SK-N-SH (cell line): ENCODE measurements at regions not wholly inside any gene's neighbourhood (a gene's known extent, or its start where the extent isn't known, plus 50 kb on each side); places are given as distances from the start of the nearest gene placed in this dataset.

Experiments used
- CTCF ChIA-PET: fragments of 300-600, 350-600 bp; formaldehyde crosslinking; extraction: SDS; loops from one replicate; lab custom pipeline; 2021; lab: Yijun Ruan, JAX
- POLR2A ChIA-PET: fragments of 350-600 bp; sonication (Branson Sonifier 250); formaldehyde crosslinking; extraction: SDS; loops from one replicate; lab custom pipeline; 2020; ENCODE audit warnings: antibody characterized with exemption, inconsistent platforms; lab: Yijun Ruan, JAX
- DNase-seq: peaks from one replicate; pipeline ENCODE4 v3.0.0; 2012
- H2AFZ ChIP-seq: fragments of 200-600 bp; sonication (generic); 2 replicates; pipeline ENCODE4 v1.8.1; 2016; ENCODE audit warnings: antibody characterized with exemption, mild to moderate bottlenecking, low read depth
- H3F3A ChIP-seq: fragments of 200-600 bp; sonication (generic); replicated peaks from 2 replicates; pipeline ENCODE3; 2016; ENCODE audit warnings: antibody characterized with exemption, mild to moderate bottlenecking; ENCODE audit not compliant: insufficient read depth
- H3K27ac ChIP-seq, 2 experiments: fragments of 200-500 bp in 1 of 2; fragments of 200-600 bp in 1 of 2; sonication (Bioruptor generic) in 1 of 2; sonication (generic), shearing (Covaris generic) in 1 of 2; 2 replicates each; pipeline versions ENCODE4 v1.5.1 to v1.6.1; 2014 to 2016; ENCODE audit warnings: low read depth in 2 of 2, inconsistent platforms in 1 of 2, low read length in 1 of 2, mild to moderate bottlenecking in 1 of 2, mixed read lengths in 1 of 2
- H3K27me3 ChIP-seq: fragments of 200-600 bp; sonication (generic), shearing (Covaris generic); 2 replicates; pipeline ENCODE4 v1.6.1; 2016; ENCODE audit warnings: mixed run types; ENCODE audit not compliant: insufficient read depth
- H3K36me3 ChIP-seq, 2 experiments: fragments of 200-500 bp in 1 of 2; fragments of 200-600 bp in 1 of 2; sonication (Bioruptor generic) in 1 of 2; sonication (generic) in 1 of 2; replicated peaks in 1 of 2; 2 replicates each; pipeline versions ENCODE3 to v1.5.1; 2014 to 2016; ENCODE audit warnings: low read length in 1 of 2, mild to moderate bottlenecking in 1 of 2; ENCODE audit not compliant: insufficient read depth in 2 of 2, control insufficient read depth in 1 of 2
- H3K4me1 ChIP-seq, 2 experiments: fragments of 200-500 bp in 1 of 2; fragments of 200-600 bp in 1 of 2; sonication (Bioruptor generic) in 1 of 2; sonication (generic), shearing (Covaris generic) in 1 of 2; 2 replicates each; pipeline versions ENCODE4 v1.5.1 to v1.6.1; 2014 to 2016; ENCODE audit warnings: low read depth in 1 of 2, low read length in 1 of 2, mixed run types in 1 of 2; ENCODE audit not compliant: insufficient read depth in 2 of 2, control insufficient read depth in 1 of 2
- H3K4me2 ChIP-seq: fragments of 200-600 bp; sonication (generic), shearing (Covaris generic); 2 replicates; pipeline ENCODE4 v1.6.1; 2017; ENCODE audit warnings: mixed run types
- H3K4me3 ChIP-seq, 2 experiments: fragments of 200-500 bp in 1 of 2; fragments of 200-600 bp in 1 of 2; sonication (Bioruptor generic) in 1 of 2; sonication (generic), shearing (Covaris generic) in 1 of 2; 2 replicates each; pipeline versions ENCODE4 v1.5.1 to v1.8.1; 2014 to 2016; ENCODE audit warnings: low read depth in 2 of 2, inconsistent platforms in 1 of 2, low read length in 1 of 2, mild to moderate bottlenecking in 1 of 2, mixed read lengths in 1 of 2, moderate library complexity in 1 of 2
- H3K79me2 ChIP-seq: fragments of 200-600 bp; sonication (generic); 2 replicates; pipeline ENCODE4 v1.8.1; 2017; ENCODE audit warnings: mild to moderate bottlenecking; ENCODE audit not compliant: insufficient read depth
- H3K9ac ChIP-seq: fragments of 200-600 bp; sonication (generic); 2 replicates; pipeline ENCODE4 v1.6.1; 2017; ENCODE audit warnings: mixed run types
- H3K9me2 ChIP-seq: fragments of 200-600 bp; sonication (generic); 2 replicates; pipeline ENCODE4 v1.6.1; 2017; ENCODE audit warnings: mixed run types
- H3K9me3 ChIP-seq: fragments of 200-600 bp; sonication (generic); 2 replicates; pipeline ENCODE4 v1.6.1; 2017; ENCODE audit warnings: mixed run types, mild to moderate bottlenecking, moderate library complexity
- H4K20me1 ChIP-seq: fragments of 200-600 bp; sonication (generic); 2 replicates; pipeline ENCODE4 v1.6.1; 2017; ENCODE audit warnings: mild to moderate bottlenecking, mixed run types; ENCODE audit not compliant: insufficient read depth
- CHD2 ChIP-seq: fragments of 150-350 bp; IDR thresholded peaks from 2 replicates; pipeline ENCODE4 v1.6.1; 2018; ENCODE audit warnings: low read length; ENCODE audit not compliant: partially characterized antibody
- EP300 ChIP-seq, 2 experiments: IDR thresholded peaks; 2 replicates each; pipeline versions ENCODE4 v1.4.0 to v1.6.1; 2012; ENCODE audit warnings: borderline replicate concordance in 1 of 2, low read depth in 1 of 2, low read length in 1 of 2
- FOXM1 ChIP-seq: IDR thresholded peaks from 2 replicates; pipeline ENCODE4 v1.4.0; 2012; ENCODE audit warnings: low read depth, mild to moderate bottlenecking
- GABPA ChIP-seq: IDR thresholded peaks from 2 replicates; pipeline ENCODE4 v1.4.0; 2012; ENCODE audit warnings: low read depth, mild to moderate bottlenecking
- GATA2 ChIP-seq: sonication (generic); formaldehyde crosslinking; IDR thresholded peaks from 2 replicates; pipeline ENCODE4 v1.5.0; 2020; ENCODE audit warnings: mild to moderate bottlenecking, missing genetic modification reagents
- JUND ChIP-seq: IDR thresholded peaks from 2 replicates; pipeline ENCODE4 v1.4.0; 2012
- MEF2A ChIP-seq: IDR thresholded peaks from 2 replicates; pipeline ENCODE4 v1.4.0; 2012; ENCODE audit warnings: low read depth, borderline replicate concordance
- POLR2AphosphoS5 ChIP-seq: IDR thresholded peaks from 2 replicates; pipeline ENCODE4 v1.6.1; 2012; ENCODE audit warnings: low read depth, low read length
- TAF1 ChIP-seq: IDR thresholded peaks from 2 replicates; pipeline ENCODE4 v1.6.1; 2012; ENCODE audit warnings: low read depth, mild to moderate bottlenecking, low read length, moderate library complexity, borderline replicate concordance
- WGBS: methylation state at CpG from one replicate; pipeline ENCODE4 v1.1.6; 2017; ENCODE audit warnings: low lambda C conversion rate; 5-methylcytosine and 5-hydroxymethylcytosine counted together
- TF ChIP-seq, protein P1 (sequence below): fragments of 150-350 bp; IDR thresholded peaks from 2 replicates; pipeline ENCODE4 v1.6.1; 2017; ENCODE audit warnings: antibody characterized with exemption, low read length, low read depth, borderline replicate concordance
- TF ChIP-seq, protein P2 (sequence below): IDR thresholded peaks from 2 replicates; pipeline ENCODE4; 2012
- TF ChIP-seq, protein P3 (sequence below): fragments of 150-350 bp; IDR thresholded peaks from 2 replicates; pipeline ENCODE4 v1.6.1; 2016; ENCODE audit warnings: mild to moderate bottlenecking, low read depth, low read length
- TF ChIP-seq, protein P4 (sequence below): IDR thresholded peaks from 2 replicates; pipeline ENCODE4 v1.4.0; 2012; ENCODE audit warnings: low read depth, borderline replicate concordance

DNA sequence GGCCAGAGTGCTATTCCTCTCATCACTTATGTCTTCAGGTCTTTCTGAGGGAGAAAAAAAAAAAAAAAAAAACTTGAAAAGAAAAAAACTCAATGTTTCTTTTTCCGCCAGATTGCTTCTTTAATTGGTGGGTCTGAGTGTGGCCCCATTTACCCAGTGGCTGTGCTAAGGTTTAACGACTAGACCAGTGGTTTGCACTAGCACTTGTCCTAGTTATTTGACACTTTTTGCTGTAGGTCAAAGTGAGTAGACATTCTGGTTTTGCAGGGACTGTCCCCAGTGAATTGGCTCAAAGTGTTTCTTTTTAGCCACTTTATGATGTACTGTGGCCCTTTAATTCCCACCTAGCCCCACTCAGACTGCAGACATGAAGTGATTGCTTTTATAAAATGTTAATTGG is 273.3 kb downstream of the PTEN start:
- H3K79me2 ChIP-seq, result no peaks in the 10 kb centered on the region
- H4K20me1 ChIP-seq, result no peaks in the 10 kb centered on the region
- no peaks in the 10 kb centered on the region for H3F3A ChIP-seq
- no peak overlapping the region for H3K27ac ChIP-seq
- no peaks in the 10 kb centered on the region for H3K9me3 ChIP-seq
- 88% methylated on average over 2 of the region's 2 CpGs for WGBS
- H3K4me3 ChIP-seq, result no peak overlapping the region
- no peak overlapping the region for H3K9ac ChIP-seq
- no peaks in the 10 kb centered on the region for H3K9me2 ChIP-seq
- no peak overlapping the region for H3K4me2 ChIP-seq
- H3K4me1 ChIP-seq, result peaks cover 0 to 7% of the 10 kb centered on the region in 2 experiments; a peak in 2 of 4 replicates
- ChIA-PET CTCF (interaction anchor here (1.2 kb wide), 1 partner anchor 20 kb away, joined by 3 read pairs; no protein-coding TSS in a partner anchor), POLR2A (no interaction called here)
- DNase-seq, result no peak
- no peaks in the 10 kb centered on the region for H3K36me3 ChIP-seq
- TF ChIP-seq, protein P1, sequence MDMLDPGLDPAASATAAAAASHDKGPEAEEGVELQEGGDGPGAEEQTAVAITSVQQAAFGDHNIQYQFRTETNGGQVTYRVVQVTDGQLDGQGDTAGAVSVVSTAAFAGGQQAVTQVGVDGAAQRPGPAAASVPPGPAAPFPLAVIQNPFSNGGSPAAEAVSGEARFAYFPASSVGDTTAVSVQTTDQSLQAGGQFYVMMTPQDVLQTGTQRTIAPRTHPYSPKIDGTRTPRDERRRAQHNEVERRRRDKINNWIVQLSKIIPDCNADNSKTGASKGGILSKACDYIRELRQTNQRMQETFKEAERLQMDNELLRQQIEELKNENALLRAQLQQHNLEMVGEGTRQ, result no peak
- TF ChIP-seq GABPA (no peak), FOXM1 (no peak), EP300 (IDR thresholded peaks at IDR 0.05; ENCODE audit: borderline replicate concordance in 1 of 2, low read depth in 1 of 2, low read length in 1 of 2) (no peak), GATA2 (CRISPR knock-in tag) (no peak), POLR2AphosphoS5 (no peak), TAF1 (no peak), JUND (no peak), MEF2A (no peak), CHD2 (no peak)
- TF ChIP-seq, protein P2, sequence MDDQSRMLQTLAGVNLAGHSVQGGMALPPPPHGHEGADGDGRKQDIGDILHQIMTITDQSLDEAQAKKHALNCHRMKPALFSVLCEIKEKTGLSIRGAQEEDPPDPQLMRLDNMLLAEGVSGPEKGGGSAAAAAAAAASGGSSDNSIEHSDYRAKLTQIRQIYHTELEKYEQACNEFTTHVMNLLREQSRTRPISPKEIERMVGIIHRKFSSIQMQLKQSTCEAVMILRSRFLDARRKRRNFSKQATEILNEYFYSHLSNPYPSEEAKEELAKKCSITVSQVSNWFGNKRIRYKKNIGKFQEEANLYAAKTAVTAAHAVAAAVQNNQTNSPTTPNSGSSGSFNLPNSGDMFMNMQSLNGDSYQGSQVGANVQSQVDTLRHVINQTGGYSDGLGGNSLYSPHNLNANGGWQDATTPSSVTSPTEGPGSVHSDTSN, result no peak
- TF ChIP-seq, protein P3, sequence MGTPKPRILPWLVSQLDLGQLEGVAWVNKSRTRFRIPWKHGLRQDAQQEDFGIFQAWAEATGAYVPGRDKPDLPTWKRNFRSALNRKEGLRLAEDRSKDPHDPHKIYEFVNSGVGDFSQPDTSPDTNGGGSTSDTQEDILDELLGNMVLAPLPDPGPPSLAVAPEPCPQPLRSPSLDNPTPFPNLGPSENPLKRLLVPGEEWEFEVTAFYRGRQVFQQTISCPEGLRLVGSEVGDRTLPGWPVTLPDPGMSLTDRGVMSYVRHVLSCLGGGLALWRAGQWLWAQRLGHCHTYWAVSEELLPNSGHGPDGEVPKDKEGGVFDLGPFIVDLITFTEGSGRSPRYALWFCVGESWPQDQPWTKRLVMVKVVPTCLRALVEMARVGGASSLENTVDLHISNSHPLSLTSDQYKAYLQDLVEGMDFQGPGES, result no peak
- TF ChIP-seq, protein P4, sequence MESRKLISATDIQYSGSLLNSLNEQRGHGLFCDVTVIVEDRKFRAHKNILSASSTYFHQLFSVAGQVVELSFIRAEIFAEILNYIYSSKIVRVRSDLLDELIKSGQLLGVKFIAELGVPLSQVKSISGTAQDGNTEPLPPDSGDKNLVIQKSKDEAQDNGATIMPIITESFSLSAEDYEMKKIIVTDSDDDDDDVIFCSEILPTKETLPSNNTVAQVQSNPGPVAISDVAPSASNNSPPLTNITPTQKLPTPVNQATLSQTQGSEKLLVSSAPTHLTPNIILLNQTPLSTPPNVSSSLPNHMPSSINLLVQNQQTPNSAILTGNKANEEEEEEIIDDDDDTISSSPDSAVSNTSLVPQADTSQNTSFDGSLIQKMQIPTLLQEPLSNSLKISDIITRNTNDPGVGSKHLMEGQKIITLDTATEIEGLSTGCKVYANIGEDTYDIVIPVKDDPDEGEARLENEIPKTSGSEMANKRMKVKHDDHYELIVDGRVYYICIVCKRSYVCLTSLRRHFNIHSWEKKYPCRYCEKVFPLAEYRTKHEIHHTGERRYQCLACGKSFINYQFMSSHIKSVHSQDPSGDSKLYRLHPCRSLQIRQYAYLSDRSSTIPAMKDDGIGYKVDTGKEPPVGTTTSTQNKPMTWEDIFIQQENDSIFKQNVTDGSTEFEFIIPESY, result no peak
- no peak overlapping the region for H2AFZ ChIP-seq
- no peaks in the 10 kb centered on the region for H3K27me3 ChIP-seq
